Breast epithelium (tissue), 3 donors: ENCODE measurements at regions not wholly inside any gene's neighbourhood (a gene's known extent, or its start where the extent isn't known, plus 50 kb on each side); places are given as distances from the start of the nearest gene placed in this dataset.

Experiments
- CTCF ChIP-seq, 3 donors: fragments of 450-650 bp; IDR thresholded peaks; one replicate each; pipeline ENCODE4 v1.5.1; 2016 to 2017; ENCODE audit warnings: antibody characterized with exemption in 3 of 3, mild to moderate bottlenecking in 3 of 3, moderate library complexity in 3 of 3
- POLR2A ChIP-seq: fragments of 450-650 bp; IDR thresholded peaks from one replicate; pipeline ENCODE4 v1.6.1; 2016; ENCODE audit warnings: antibody characterized with exemption, mild to moderate bottlenecking, moderate library complexity
- POLR2AphosphoS5 ChIP-seq, 3 donors: sonication (generic); formaldehyde crosslinking; IDR thresholded peaks; one replicate each; pipeline ENCODE4 v1.6.1; 2017; ENCODE audit warnings: antibody characterized with exemption in 3 of 3

- TF ChIP-seq POLR2A (no peak), CTCF (IDR thresholded peaks at IDR 0.05) (peak in 2 of 3 donors; percentile 62 to 70), POLR2AphosphoS5 (IDR thresholded peaks at IDR 0.05) (no peak)
Measured at GRCh38 chr2:129396980-129397599, 582.4 kb upstream of the RAB6C start.
